ENCODE measurements at regions not wholly inside any gene's neighbourhood (a gene's known extent, or its start where the extent isn't known, plus 50 kb on each side); places are given as distances from the start of the nearest gene placed in this dataset.

DNA sequence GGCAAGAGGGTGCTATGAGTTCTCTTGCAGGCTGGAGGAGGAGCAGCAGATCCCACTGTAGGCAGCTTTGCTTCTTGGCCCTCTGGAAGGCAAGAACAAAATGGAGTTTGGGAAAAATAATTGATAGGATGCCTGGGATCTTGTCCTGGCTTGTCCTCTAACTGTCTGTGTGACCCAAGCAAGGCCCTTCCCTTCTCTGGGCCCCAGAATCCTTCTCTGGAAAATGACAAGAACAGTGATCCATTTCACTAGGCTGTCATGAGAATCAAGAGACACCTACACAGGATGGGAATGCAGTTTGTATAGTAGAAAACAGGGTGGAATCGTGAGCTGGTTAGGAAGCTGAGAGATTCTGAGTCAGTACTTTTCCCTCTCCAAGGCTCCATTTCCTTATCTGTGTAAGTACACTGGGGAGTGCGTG is 133.3 kb downstream of the PJA1 start:
- no peaks in the 10 kb centered on the region for H3K36me3 ChIP-seq

GRCh38 chrX:69031181-69031580 is 134.1 kb downstream of the PJA1 start:
- no peak overlapping the region for H3K27ac ChIP-seq
- no peaks in the 10 kb centered on the region for H3K9me3 ChIP-seq (replicated peaks)
- H3K4me1 ChIP-seq = no peaks in the 10 kb centered on the region
- H3K27me3 ChIP-seq = no peaks in the 10 kb centered on the region
- H3K4me3 ChIP-seq = no peak overlapping the region
- H3K36me3 ChIP-seq = no peaks in the 10 kb centered on the region
- no peak for DNase-seq

More for the DNA sequence above, 133.3 kb downstream of the PJA1 start:
- Histone ChIP-seq H3K9me3 (replicated peaks) (no peaks in the 10 kb centered on the region), H3K27ac (no peak overlapping the region), H3K27me3 (no peaks in the 10 kb centered on the region), H3K4me3 (no peak overlapping the region), H3K4me1 (no peaks in the 10 kb centered on the region)
- DNase-seq = no peak

DNA sequence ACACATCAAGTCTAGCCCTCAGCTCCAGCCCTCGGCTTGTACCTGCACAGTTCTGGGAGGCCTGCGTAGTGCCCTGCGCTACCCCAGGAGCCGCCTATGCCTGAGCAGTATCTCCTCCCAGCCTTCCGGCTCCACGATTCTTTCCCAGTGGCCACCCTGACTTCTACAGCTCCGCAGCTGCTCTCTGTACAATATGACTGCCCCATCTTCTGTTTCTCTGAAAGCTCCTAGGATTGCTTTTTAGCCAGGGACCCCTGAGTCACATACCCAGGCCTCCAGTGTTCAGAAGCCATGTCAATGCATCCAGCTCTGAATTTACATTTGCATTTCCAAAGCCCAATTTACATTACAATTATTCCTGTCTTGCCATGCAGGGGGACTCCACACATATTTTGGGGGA is 135.5 kb downstream of the PJA1 start:
- Histone ChIP-seq H3K4me3 (no peak overlapping the region), H3K27me3 (no peaks in the 10 kb centered on the region), H3K27ac (no peak overlapping the region), H3K9me3 (replicated peaks) (no peaks in the 10 kb centered on the region), H3K36me3 (no peaks in the 10 kb centered on the region), H3K4me1 (no peaks in the 10 kb centered on the region)
- no peak for DNase-seq

DNA sequence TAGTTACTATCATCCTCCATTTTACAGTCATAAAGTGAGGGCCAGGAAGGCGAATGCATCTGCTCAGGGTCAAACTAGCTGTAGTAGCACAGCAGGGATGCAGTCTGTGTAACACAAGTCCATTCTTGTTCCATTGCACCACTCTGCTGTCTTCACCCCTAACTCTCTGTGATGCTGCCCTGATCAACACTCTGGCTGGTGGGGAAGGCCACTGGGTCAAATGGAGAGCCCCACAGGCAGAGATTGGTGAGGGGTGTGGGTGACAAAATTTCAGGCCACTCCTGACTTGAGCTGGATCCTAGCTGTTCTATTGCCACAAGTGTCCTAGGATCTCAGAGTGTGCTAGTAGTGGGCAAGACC is 136.5 kb downstream of the PJA1 start:
- Histone ChIP-seq H3K27me3 (no peaks in the 10 kb centered on the region), H3K36me3 (no peaks in the 10 kb centered on the region), H3K4me3 (no peak overlapping the region), H3K4me1 (no peaks in the 10 kb centered on the region), H3K9me3 (replicated peaks) (no peaks in the 10 kb centered on the region), H3K27ac (no peak overlapping the region)
- no peak for DNase-seq

DNA sequence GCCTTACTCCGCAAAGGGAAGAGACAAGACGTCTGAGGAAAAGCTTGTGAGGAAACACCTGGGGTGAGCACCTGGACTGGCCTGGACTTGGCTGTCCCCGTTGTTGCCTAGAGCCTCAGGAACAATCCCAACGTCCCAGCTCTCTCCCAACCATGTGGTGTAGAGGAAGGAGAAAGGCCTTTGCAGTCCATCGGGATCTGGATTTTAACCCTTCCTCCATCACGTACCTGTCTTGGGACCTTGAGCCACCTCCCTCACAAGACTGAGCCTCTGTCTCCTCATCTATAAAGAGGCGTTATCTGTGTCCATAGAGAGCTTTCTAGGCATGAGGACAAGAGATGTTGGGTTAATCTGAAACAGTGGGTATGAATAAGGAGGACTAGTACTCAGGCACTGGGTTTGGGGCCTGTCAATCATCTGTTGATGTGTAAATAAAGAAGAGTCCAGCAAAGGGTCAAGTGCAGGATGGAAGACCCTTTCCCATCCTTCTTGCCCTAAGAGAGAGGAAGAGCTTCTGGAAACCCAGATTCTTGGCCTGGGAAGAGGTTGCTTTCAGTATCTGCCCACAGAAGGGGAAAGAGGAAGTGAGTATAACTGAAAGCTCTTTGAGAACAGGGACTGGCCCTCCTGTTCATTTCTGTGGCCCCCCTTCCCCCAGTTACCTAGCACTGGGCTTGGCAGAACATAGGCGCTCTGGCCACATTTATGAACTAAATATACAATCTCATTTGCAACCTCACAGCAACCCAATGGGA is 137.1 kb downstream of the PJA1 start:
- Histone ChIP-seq H3K36me3 (no peaks in the 10 kb centered on the region), H3K27me3 (no peaks in the 10 kb centered on the region), H3K27ac (no peak overlapping the region), H3K4me1 (no peaks in the 10 kb centered on the region), H3K4me3 (no peak overlapping the region), H3K9me3 (replicated peaks) (no peaks in the 10 kb centered on the region)
- no peak for DNase-seq

DNA sequence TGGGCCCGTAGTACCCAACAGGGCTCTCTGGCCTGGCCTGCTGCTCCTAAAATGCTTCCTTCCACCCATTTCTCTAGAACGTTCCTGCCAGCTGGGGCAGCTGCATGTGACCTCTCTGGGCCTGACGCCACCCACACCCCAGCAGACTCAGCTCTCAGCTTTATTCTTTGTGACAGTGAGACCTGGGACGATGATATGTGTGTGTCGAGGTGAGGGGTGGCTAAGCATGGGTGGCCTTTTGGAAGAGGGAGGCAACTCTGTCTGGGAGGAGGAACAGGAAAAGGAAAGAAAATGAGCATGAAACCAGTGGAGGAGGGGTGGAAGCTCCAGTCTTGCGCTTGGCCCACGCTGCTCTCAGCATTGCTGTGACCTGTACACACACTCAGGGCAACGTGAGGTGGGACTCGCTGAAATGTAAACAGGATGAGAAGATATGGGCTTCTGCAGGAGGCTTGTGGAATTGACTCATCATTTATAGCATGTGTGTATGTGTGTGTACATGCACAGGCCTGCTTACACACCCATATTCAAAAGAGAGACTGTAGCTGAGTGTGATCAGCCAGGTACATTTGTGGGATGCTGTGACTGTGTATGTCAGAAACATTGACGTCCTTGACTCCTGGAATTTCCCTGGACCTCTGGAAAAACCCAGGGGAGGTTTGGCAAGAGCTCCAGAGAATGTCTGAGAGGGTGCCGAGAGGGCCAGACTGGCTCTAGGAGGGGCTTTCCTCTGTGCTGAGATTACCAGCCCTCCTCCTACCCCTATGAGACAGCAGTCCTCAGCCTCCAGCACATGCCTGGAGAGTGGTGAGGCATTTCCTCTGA is 137.9 kb downstream of the PJA1 start:
- no peaks in the 10 kb centered on the region for H3K9me3 ChIP-seq (replicated peaks)
- H3K4me3 ChIP-seq = no peak overlapping the region
- H3K27me3 ChIP-seq = no peaks in the 10 kb centered on the region
- no peaks in the 10 kb centered on the region for H3K36me3 ChIP-seq
- no peak overlapping the region for H3K27ac ChIP-seq
- no peaks in the 10 kb centered on the region for H3K4me1 ChIP-seq
- no peak for DNase-seq

GRCh38 chrX:69025802-69026301 is 139.4 kb downstream of the PJA1 start:
- no peaks in the 10 kb centered on the region for H3K36me3 ChIP-seq
- H3K27me3 ChIP-seq = no peaks in the 10 kb centered on the region
- no peaks in the 10 kb centered on the region for H3K9me3 ChIP-seq (replicated peaks)
- no peaks in the 10 kb centered on the region for H3K4me1 ChIP-seq
- no peak overlapping the region for H3K4me3 ChIP-seq
- no peak for DNase-seq
- no peak overlapping the region for H3K27ac ChIP-seq

- no peak for DNase-seq
- Histone ChIP-seq H3K4me3 (no peak overlapping the region), H3K9me3 (replicated peaks) (no peaks in the 10 kb centered on the region), H3K27ac (no peak overlapping the region), H3K36me3 (no peaks in the 10 kb centered on the region), H3K27me3 (no peaks in the 10 kb centered on the region), H3K4me1 (no peaks in the 10 kb centered on the region)
Observed at GRCh38 chrX:69024931-69025330, 140.3 kb downstream of the PJA1 start.

DNA sequence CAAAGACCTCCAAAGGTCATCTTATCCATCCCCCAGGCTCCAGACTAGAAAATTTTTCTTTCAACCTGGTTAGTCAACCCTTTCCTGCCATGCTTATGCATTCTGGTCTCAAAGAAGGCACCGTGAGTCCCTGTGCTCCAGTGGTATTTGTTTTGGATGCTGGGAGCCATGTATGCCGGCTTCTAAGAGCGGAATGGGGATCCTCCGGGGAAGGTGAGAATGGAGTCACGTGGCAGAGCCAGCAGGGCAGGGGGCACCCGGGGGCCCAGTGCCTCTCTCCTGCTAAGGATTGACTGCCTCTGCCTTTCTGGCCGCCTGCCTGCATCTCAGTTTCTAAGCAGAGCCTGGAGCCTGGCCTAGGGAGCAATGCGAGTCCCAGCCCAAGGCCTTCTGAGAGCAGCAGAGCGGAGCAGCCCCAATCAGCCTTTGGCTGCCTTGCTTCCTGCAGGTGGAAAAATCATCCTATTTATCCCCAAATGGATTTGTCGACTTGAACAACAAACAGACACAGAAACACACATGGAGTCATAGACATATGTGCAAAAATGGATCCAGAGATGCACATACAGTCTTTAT is 141.0 kb downstream of the PJA1 start:
- DNase-seq = no peak
- no peaks in the 10 kb centered on the region for H3K9me3 ChIP-seq (replicated peaks)
- no peak overlapping the region for H3K4me3 ChIP-seq
- H3K4me1 ChIP-seq = no peaks in the 10 kb centered on the region
- no peaks in the 10 kb centered on the region for H3K27me3 ChIP-seq
- H3K27ac ChIP-seq = no peak overlapping the region
- no peaks in the 10 kb centered on the region for H3K36me3 ChIP-seq

GRCh38 chrX:69022430-69022829 is 142.8 kb downstream of the PJA1 start:
- Histone ChIP-seq H3K36me3 (no peaks in the 10 kb centered on the region), H3K27me3 (no peaks in the 10 kb centered on the region), H3K27ac (no peak overlapping the region), H3K9me3 (replicated peaks) (no peaks in the 10 kb centered on the region), H3K4me1 (no peaks in the 10 kb centered on the region), H3K4me3 (no peak overlapping the region)
- no peak for DNase-seq

- no peaks in the 10 kb centered on the region for H3K36me3 ChIP-seq
- no peaks in the 10 kb centered on the region for H3K27me3 ChIP-seq
- DNase-seq = no peak
- H3K4me1 ChIP-seq = no peaks in the 10 kb centered on the region
- H3K27ac ChIP-seq = no peak overlapping the region
- no peak overlapping the region for H3K4me3 ChIP-seq
- no peaks in the 10 kb centered on the region for H3K9me3 ChIP-seq (replicated peaks)
Observed at GRCh38 chrX:69021141-69021960, 143.9 kb downstream of the PJA1 start.

GRCh38 chrX:69020316-69020715 is 144.9 kb downstream of the PJA1 start:
- Histone ChIP-seq H3K9me3 (replicated peaks) (no peaks in the 10 kb centered on the region), H3K4me1 (no peaks in the 10 kb centered on the region)
- no peak for DNase-seq

GRCh38 chrX:69019073-69019890 is 146.0 kb downstream of the PJA1 start:
- Histone ChIP-seq H3K36me3 (no peaks in the 10 kb centered on the region), H3K9me3 (replicated peaks) (no peaks in the 10 kb centered on the region), H3K27me3 (no peaks in the 10 kb centered on the region), H3K4me1 (no peaks in the 10 kb centered on the region), H3K4me3 (no peak overlapping the region), H3K27ac (no peak overlapping the region)
- DNase-seq = no peak

More at GRCh38 chrX:69020316-69020715, 144.9 kb downstream of the PJA1 start:
- H3K27me3 ChIP-seq = no peaks in the 10 kb centered on the region
- H3K27ac ChIP-seq = no peak overlapping the region
- no peaks in the 10 kb centered on the region for H3K36me3 ChIP-seq
- H3K4me3 ChIP-seq = no peak overlapping the region
